Ureter (tissue), 1 donor: ENCODE measurements at regions not wholly inside any gene's neighbourhood (a gene's known extent, or its start where the extent isn't known, plus 50 kb on each side); places are given as distances from the start of the nearest gene placed in this dataset.
"Not testable (repeated sequence)": the region's sequence is repeated elsewhere in the genome, so short reads cannot be mapped to it uniquely, and the experiment has no call there.

Experiments used
- DNase-seq: peaks from one replicate; pipeline ENCODE4 v3.0.0-alpha.2; 2020; ENCODE audit warnings: low spot score
- donor health status: DM: yes; HTN: yes; CAD: no.

DNA sequence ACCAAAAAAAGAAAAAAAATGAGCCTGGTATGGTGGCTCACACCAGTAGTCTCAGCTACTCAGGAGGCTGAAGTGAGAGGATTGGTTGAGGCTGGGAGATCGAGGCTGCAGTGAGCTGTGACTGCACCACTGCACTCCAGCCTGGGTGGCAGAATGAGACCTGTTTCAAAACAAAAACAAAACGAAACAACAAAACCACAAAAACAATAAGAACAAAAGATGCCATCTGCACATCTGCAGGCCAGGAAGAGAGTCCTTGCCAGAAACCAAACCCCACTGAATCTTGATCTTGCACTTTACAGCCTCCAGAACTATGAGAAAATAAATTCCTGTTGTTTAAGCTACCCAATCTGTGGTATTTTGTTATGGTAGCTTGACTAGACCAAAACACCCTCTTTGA is 207.7 kb downstream of the YTHDC2 start:
- DNase-seq, result no peak

DNA sequence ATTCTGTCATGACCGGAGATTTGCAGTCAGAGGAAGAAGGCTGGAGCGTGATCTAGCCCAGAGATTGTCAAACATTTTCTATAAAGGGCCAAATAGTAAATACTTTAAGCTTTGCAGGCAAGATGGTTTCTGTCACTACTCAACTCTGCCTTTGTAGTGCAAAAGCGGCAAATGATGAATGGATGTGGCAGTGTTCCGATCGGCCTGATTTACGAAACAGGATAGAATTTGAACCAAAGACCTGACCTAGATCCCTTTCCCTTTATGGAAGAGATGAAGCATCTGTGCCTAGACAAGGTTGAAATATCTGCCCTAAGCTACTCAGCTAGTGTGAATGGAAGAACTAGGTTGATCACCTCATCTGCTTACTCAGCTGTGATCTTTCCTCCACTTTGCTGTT is 209.5 kb downstream of the YTHDC2 start:
- DNase-seq, result no peak

DNA sequence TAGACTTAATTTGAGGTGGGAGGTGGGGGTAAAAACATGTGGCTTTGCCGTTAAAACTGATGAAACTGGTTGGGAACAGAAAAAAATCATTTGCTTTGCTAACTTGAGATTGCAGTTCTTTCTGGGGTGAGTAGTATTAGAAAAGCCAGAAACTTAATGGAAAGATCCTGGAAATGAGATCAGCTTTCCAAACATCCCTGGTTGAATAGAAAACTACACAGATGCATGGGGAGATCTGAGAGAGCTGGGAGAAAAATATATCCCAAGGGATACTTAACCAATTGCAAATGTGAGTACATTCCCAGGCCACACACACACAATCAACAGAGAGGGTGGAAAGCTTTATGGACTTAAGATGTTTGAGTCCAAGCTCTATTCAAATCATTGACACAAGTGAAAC is 222.3 kb downstream of the YTHDC2 start:
- no peak for DNase-seq

DNA sequence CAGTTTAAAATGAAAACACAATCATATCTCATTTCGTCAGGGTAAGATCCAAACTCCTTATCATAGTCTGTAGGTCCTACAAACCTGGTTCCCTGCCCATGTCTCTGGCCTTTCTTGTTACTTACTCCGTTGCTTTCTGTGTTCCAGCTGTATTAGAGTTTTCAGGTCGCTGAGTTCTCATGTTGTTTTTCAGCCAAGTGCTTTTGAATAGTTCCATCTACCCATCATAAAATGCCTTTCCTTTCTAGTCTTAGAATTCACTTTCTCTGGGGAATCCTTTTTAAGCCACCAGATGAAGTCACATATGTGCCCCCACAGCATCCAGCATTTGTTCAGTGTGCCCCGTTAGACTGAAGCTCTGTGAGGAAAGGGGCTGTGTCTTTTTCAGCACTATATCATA is 228.7 kb downstream of the YTHDC2 start:
- no peak for DNase-seq

DNA sequence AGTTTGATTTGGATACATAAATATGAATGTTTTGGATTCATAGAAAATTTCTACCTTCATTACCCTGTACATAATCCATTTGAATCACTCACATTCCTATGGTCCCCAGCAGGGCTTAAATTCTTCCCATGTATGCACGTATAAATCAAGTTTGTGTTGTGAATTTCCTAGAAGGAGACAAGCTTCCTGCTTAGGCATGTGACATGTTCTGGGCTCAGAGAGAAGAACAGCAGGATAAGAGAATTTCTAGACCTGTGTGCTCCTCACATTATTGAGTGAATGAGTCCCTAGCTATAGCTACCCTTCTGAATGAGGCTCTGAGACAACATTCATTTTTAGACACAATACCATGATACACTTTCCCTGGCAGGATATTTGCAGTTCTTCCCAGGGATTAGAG is 229.1 kb downstream of the YTHDC2 start:
- no peak for DNase-seq

DNA sequence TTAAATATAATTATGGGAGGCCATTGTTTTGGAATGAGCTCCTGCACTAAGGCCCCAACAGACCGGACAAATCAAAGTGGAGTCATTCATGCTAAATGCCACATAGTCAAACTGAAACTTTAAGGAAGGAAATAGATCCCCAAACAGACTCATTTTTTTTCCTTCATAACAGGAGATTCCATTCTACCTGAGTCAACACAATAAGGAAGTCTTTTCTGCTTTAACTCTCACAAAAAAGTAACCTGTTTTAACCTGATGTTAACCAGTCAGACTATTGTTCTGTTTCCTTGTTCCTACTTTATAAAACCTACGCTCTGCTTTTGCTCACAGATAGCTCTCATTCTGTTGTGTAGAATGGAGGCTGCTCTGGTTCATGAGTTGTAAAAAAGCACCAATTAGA is 234.9 kb downstream of the YTHDC2 start:
- no peak for DNase-seq

DNA sequence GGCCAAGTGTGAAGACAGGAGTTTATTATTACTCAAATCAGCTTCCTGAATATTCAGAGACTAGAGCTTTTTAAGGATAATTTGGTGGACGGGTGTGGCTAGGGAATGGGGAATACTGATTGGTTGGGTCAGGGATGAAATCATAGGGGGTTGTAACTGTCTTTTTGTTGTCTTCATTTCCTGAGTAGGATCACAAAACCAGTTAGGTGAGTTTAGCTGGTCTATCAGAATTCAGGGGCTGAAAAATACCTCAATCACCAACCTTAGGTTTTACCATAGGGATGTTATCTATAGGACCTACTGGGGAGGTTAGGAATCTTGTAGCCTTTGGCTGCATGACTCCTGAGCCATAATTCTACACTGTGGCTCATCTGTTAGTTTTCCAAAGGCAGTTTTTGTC is 235.8 kb downstream of the YTHDC2 start:
- DNase-seq, result no peak

DNA sequence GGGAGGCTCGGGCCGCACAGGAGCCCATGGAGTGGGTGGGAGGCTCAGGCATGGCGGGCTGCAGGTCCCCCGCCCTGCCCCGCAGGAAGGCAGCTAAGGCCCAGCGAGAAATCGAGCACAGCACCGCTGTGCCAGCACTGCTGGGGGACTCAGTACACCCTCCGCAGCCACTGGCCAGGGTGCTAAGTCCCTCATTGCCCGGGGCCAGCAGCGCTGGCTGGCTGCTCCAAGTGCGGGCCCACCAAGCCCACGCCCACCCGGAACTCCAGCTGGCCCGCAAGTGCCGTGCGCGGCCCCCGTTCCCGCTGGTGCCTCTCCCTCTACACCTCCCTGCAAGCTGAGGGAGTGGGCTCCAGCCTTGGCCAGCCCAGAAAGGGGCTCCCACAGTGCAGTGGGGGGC is 239.7 kb downstream of the YTHDC2 start:
- not testable (repeated sequence) for DNase-seq

DNA sequence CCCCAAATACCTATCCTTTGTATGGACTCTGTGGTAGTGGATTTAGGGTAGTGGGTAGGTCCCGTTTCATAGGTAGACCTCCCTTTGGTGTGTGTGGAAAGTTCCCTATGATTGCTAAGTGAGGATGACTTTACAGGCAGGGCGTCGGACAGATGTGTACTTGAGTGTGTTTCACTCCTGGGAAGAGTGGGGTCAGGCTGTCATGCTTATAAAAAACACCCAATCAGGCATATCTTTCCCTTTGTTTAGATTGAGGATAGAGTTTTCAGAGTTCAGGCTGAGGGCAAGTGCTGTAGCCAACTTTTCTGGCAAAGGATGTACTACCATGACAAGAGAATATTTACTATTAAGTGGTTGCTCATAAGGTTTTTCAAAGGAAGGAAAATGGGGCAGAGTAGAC is 242.0 kb downstream of the YTHDC2 start:
- DNase-seq, result no peak

DNA sequence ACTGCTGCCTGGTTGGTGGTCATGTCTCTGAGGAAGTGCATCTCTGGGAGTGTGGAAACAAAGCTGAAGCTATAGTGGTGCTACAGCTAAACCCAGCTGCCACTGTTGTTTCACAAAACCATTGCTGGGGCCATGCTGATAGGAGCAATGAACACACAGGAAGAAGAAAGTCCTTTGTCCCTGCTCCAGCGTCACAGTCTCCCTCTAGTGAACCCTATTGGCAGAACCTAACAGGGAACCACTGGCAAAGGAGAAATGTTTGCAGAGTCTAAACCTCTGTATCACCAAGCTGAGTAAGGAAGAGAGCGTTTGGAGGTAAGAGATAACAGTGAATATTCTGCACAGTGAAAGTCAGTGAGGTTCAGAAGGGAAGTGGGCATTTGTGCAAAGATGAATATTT is 244.0 kb downstream of the YTHDC2 start:
- no peak for DNase-seq

DNA sequence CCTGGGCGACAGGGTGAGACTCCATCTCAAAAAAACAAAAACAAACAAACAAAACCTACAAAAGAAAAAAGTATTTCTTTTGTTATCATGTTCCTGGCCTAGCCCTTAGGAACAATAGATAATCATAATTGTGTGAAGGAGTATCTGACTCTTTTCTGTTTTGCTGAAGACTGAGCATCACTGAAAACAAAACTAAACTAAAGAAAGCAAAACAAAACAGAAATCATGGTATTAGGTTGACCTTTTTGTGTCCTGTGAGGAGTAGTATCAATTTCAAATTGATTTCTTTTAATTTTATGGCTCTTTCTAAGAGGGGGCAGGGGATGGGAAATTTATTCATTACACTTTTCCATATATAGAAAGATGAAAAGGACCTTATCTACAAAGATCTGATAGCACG is 246.0 kb downstream of the YTHDC2 start:
- DNase-seq, result no peak

DNA sequence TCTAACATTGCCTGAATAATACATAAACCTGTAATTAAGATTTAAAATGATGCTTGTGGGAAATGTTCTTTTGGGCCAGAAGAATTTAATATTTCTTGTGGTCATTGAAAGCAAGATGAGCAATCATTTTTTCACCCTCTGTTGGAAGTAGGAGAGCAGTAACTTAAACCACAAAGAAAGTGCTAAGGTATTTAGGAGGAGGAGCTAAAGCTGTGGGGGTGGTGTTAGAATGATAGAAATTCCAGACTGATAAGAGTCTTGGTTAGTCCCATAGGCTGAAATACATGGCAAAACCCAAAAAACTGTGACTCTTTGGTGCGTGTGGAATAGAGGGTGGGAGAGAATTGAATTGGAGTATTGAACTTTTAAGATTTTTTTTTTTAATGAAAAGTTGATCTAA is 247.0 kb downstream of the YTHDC2 start:
- DNase-seq, result no peak

DNA sequence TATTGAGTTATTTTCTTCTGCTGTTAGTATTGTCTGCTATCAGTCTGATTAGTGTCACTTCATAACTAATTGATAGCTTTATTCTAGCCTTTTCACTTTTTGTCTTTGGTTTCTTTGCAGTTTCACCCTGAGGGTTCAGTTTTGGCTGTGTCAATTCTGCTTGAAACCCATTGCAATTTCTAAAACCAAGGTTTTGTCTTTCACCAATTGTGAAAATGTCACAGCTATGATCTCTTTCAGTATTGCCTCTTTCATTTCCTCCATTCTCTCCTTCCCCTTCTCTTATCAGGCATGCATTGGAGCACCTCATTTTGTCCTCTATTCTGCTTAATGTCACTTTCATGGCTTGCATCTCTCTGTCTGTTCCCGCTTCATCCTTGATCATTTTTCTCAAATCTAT is 248.1 kb downstream of the YTHDC2 start:
- no peak for DNase-seq

DNA sequence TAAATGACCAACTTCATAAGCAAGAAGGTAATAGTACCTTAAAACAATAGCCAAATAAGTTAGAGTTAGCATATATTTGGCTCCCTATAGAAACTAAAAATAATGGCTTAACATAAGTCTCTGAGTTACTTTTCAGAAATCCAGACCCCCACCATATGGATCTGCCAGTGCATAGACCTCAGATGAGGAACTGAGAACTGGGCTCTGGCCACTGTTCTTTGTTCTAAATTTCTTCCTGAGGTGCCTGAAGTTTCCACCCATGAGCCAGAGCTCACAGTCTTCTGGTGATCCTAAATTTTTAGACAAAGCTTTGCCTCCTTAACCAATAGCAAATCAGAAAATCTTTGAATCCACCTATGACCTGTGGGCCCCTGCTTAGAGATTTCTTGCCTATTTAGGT is 250.9 kb downstream of the YTHDC2 start:
- no peak for DNase-seq

DNA sequence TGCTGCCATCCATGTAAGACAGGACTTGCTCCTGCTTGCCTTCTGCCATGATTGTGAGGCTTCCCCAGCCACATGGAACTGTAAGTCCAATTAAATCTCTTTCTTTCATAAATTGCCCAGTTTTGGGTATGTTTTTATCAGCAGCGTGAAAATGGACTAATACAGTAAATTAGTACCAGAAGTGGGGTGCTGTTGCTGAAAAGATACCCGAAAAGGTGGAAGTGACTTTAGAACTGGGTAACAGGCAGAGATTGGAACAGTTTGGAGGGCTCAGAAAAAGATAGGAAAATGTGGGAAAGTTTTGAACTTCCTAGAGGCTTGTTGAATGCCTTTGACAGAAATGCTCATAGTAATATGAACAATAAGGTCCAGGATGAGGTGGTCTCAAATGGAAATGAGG is 253.3 kb downstream of the YTHDC2 start:
- not testable (repeated sequence) for DNase-seq

DNA sequence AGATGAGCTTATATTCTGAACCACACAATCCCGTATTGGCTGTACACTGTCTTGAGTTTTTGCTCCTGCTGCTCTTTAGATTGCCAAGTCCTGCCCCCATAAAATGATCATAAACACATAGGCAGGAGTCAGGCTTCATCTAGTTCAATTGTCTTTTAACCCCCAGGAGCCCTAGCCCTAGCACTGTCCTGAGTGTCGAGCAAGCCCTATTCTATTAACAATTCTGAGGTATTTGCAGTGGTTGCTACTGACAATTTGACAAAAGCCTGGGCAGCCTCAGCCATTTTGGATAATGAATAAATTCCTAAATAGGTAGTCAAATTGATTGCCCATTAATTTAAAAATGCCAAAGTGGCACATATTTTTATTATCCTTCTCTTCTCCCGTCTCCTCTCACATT is 257.2 kb downstream of the YTHDC2 start:
- no peak for DNase-seq

DNA sequence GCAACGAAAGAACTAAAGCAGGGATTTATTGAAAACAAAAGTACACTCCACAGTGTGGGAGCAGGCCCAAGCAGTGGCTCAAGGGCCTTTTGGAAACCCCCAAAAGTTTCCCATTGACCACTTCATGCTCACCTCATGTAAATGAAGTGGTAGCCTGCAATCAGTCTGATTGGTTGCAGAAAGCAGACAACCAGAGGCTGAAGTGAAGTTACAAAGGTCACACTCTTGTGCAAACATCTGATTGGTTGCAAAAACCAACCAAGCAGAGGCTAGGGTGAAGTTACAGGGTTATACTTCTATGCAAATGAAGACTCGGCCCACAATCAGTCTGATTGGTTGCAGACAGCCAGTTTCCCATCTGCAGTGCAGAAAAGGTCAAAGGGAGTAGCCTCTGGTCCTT is 258.0 kb downstream of the YTHDC2 start:
- no peak for DNase-seq

DNA sequence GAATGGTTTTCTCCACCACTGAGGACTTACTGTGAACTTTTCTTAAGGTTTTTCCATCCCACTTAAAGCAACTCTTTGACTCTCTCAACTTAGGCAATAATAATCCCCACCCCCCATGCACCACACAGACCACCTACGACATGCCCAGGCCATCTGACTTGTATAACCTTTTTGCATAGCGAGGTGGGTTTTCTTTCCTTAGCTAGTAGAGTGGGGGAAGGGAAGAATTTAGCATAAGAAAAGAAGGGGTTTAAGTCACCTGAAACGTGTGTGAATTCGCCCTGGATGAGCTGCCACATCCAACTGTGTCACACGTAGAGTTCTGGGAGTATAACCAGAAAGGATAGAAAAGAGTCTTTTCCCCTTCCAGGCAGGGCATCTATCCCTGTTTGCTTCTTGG is 262.7 kb downstream of the YTHDC2 start:
- no peak for DNase-seq

DNA sequence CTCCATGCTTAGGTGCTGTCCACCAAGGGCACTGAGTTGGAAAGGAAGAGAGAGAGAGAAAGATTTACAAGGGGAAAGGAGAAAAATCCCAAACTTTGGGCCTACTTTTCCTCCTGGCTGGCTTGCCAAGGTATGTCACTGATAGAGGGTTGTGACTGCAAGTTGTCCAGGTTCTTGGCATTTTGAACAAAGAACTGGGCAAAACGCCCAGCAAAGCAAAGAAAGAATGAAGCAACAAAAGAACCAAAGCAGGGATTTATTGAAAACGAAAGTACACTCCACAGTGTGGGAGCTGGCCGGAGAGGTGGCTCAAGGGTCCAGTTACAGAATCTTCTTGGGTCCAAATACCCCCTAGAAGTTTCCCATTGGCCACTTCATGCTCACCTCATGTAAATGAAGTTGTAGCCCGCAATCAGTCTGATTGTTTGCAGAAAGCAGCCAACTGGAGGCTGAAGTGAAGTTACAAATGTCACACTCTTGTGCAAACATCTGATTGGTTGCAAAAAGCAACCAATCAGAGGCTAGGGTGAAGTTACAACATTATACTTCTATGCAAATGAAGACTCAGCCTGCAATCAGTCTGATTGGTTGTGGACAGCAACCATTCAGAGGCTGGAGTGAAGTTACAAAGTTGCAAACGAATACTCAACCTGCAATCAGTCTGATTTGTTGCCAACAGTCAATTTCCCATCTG is 263.5 kb downstream of the YTHDC2 start:
- DNase-seq, result no peak

DNA sequence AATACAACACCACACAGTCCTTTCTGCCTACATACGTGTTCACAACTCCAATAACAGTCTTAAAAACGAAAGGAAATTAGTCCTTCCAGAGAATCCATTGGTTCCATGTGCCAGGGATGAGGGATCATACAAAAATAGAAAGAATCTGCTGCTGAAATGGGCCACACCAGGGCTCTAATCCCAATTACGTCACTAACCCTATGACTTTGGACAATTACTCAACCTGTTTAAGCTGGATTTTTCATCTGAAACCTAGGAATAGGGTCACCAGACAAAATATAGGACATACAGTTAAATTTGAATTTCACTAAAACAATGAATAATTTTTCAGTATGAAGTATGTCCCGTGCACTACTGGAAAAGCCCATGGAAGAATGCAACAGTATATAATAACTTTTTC is 264.7 kb downstream of the YTHDC2 start:
- DNase-seq, result no peak

DNA sequence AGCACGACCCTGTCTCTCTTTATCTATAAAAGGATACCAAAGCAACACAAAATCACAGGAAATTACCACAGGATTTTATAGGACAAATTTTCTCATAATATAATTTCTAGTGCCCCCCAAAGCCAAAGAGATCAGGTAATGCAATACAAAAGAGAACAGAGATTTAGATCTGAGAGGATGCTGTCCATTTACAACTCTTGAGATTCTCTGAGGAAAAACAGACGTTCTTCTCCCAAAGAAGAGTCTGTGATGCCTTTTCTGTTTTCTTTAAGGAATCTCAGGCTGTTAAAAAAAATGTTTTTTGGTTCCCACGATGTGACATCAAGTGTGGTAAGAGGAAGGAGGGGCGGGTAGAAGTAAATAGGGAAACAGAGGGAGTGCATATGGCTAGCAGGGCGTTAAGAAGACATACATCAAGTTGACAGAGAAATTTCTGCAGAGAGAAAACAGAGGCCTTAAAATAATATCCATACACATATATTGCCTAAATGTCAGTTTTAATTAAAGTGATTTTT is 274.7 kb downstream of the YTHDC2 start:
- no peak for DNase-seq

DNA sequence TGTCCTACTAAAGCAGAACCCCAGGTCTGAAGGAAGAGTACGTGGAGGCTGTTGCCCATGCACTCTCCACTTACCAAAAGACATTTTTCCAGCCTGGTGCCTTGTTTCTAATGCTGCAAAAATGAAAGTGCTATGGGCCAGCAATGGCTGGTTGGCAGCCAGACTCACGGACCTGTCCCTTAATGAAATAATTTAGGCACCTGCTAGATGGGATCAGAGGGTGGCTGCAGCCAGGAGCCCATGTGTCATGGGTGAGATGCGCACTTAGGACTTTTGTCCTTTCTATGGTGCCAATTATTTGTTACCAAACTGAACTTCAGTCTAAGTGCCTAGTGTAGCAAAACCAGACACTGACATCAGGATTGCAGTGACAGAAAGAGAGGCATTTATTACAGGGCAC is 276.3 kb downstream of the YTHDC2 start:
- DNase-seq, result no peak

DNA sequence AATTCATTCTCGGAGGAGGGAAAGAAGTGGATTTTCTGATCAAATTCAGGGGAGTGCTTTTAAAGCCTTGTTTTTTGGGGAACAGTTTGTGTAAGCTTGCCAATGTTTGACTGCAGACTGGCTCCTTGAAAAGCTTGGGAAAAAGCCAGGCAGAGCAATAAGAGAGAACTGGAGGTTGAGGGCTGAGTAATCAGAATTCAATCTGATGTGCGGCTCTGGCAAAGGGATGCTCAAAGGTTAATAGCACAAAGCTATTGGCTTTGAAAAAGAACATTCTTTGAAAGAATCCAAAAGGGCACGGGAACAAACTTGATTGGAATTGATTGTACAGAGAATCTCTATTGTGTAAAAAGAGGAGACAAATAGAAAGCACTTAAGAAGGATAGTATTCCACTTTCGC is 279.3 kb downstream of the YTHDC2 start:
- DNase-seq, result no peak

DNA sequence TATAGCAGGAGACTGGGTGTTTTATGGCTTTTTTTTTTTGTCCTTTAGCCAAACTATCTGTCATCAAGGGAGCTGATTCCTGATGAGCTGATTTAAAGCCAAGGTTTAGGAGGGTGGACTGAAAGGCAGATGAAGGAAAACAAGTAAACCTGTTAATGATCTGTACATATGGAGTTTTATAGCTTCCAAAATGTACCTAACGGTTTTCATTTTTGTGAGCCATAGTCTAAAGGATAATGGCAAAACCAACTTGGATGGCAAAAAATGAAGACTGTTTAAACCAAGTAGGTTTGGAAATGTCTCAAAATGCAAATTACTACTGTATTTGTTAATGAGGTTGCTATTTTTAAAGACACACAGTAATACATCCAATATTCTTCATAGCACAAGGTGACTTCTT is 281.5 kb downstream of the YTHDC2 start:
- no peak for DNase-seq
